ENCODE measurements at regions not wholly inside any gene's neighbourhood (a gene's known extent, or its start where the extent isn't known, plus 50 kb on each side); places are given as distances from the start of the nearest gene placed in this dataset.
"Not testable (repeated sequence)": the region's sequence is repeated elsewhere in the genome, so short reads cannot be mapped to it uniquely, and the experiment has no call there.

GRCh38 chr1:234824836-234825235 lies 214.9 kb upstream of the IRF2BP2 start:
- TF ChIP-seq CTCF, POLR2A (IDR thresholded peaks at IDR 0.05): not testable (repeated sequence)
